NCI-H1105 treated with DMSO at 0.1 percent for 48 hours (cell line): ENCODE measurements at regions not wholly inside any gene's neighbourhood (a gene's known extent, or its start where the extent isn't known, plus 50 kb on each side); places are given as distances from the start of the nearest gene placed in this dataset.
"Not testable (repeated sequence)": the region's sequence is repeated elsewhere in the genome, so short reads cannot be mapped to it uniquely, and the experiment has no call there.

Experiments used
- DNase-seq: peaks from one replicate; lab custom pipeline; 2025; lab: John Stamatoyannopoulos, UW

DNA sequence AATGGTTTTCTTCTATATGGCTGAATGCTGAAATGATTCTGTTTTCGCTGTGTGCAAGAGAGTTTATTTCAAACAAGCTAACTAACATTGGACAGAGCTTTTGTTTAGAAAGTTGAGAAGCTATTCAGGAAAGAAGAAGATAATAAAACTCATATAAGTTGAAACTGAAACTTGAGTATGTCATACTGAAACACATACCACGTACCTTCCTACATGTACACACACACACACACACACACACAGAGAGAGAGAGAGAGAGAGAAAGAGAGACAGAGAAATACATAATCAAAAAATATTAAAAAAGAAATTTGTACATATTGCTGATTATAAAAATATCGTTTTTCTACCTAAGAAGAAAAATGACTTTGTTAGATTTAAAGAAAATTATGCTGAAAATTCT, 561.9 kb upstream of the KCND2 start:
- no peak for DNase-seq

DNA sequence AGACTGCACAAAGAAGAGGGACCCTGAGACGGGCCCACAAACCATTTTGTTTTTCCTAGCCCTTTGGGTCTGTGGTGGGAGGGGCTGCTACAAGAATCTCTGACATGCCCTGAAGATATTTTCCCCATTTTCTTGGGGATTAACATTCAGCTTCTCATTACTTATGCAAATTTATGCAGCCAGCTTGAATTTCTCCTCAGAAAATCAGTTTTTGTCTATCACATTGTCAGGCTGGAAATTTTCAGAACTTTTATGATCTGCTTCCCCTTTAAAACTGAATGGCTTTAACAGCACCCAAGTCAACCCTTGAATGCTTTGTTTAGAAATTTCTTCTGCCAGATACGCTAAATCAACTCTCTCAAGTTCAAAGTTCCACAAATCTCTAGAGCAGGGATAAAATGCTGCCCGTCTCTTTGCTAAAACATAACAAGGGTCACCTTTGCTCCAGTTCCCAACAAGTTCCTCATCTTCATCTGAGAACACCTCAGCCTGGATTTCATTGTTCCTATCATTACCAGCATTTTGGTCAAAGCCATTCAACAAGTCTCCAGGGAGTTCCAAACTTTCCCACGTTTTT, 560.0 kb upstream of the KCND2 start:
- DNase-seq: no peak

DNA sequence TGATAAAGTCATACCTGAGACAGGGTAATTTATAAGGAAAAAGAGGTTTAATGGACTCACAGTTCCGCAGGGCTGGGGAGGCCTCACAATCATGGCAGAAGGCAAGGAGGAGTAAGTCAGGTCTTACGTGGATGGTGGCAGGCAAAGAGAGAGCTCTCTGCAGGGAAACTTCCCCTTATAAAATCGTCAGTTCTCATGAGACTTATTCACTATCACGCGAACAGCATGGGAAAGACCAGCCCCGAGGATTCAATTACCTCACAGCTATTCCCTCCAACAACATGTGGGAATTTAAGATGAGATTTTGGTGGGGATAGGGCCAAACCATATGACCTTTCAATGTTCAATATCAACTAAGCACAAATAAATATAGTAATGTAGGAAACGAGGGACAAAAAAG, 559.4 kb upstream of the KCND2 start:
- no peak for DNase-seq

DNA sequence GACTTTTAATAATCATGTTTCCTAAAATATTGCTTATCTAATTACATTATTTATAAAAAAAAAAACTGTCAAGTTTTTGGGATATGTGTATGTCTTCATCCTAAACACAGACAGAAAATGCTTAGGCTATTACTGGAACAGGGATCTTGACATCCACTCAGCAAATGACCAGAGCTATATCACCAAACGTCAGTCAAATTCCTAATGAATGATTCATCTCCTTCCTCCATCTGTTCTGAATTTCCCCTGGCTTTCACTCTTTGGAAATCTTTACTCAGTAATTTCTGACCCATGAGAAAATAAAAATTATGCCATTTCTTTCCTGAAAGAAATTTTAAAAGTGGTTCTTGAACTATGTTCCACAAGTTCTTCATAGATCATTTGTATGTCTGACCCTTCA, 552.4 kb upstream of the KCND2 start:
- no peak for DNase-seq

DNA sequence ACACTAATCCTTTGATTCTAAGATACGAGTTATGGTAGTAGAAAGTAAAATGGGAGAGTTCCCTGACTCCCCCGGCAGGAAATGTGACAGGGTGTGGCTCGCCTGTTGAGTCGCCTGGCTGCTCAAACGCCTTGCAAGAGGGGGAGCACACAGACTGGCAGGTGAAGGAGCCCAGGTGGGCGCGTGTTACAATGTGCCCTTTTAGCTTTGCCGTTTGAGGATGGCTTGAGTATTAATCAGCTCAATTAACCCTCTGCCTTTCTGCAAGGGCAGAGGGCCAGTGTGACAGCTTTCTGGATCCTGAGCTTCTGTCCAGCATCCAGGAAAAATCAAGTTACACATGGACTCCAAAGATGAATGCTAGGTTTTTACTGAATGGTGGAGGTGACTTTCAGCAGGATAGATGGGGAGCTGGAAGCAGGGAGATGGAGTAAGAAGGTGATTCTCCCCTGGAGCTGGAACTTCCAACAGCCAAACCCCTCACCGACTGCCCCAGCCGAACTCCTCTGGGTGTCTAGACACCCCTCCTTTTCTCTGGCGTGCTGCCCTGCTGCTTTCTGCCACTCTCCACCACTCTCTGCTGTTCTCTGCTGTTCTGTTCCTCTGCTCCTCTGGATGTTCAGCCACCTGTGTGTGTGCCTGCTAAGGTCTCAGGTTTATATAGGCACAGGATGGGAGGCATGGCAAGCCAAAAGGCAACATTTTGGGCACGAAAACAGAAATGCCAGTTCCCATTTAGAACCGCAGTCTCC, 548.8 kb upstream of the KCND2 start:
- no peak for DNase-seq

DNA sequence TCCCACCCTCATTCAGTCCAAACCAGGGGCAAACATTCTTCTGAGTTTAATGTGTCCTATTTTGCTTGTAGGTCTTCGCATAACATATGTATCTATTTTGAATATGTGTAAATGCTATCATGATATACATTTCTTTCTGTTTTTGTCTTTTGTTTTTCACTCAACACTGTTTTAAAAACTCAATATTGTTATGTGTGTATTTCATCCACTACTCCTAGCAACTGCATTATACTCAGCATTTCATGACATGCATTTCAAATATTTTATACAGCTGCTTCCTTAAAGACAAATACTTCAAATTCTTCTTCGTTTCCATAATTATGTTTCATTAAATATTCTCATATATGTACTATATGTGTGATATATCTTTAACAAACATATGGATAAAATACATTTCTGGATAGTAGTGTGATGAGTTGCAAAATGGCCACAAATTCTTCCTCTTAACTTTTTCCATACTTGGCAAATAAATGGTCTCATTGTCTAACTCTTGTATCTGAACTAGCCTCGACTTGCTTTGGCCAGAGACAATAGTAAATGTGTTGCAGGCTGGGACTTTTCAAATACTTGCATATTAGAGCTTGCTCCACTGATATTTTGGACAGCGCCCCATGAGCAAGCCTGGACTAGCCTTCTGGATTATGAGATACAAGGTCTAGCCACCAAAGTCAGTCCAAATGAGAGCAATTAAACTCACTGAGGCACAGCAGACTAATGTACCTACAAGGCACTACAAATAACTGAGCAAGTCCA, 539.7 kb upstream of the KCND2 start:
- peak; percentile 44 for DNase-seq

DNA sequence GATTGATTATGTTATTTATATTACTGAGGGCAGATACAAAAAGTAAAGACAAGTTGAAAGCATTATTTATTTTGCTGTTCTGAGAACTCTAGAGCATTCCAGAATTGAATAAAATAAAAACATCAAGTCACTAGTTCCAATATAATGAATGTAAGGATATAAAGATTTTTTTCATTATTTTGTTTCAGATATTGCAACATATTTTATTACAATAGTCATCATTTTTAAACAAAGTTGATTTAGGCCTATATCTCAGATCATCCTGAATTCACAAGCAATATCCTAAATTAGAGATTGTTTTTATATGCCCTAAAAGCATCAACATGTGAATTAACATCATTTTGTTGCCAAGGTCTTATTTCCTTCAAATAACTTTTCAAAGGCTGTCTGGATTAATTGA, 535.6 kb upstream of the KCND2 start:
- no peak for DNase-seq

DNA sequence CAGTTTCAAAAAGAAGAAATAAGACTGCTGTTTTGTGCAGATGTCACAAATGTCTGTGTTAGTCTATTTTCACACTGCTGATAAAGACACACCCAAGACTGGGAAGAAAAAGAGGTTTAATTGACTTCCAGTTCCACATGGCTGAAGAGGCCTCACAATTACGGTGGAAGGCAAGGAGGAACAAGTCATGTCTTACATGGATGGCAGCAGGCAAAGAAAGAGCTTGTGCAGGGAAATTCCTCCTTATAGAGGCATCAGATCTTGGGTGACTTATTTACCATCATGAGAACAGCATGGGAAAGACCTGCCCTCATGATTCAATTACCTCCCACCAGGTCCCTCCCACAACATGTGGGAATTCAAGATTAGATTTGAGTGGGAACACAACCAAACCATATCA, 527.7 kb upstream of the KCND2 start:
- not testable (repeated sequence) for DNase-seq

DNA sequence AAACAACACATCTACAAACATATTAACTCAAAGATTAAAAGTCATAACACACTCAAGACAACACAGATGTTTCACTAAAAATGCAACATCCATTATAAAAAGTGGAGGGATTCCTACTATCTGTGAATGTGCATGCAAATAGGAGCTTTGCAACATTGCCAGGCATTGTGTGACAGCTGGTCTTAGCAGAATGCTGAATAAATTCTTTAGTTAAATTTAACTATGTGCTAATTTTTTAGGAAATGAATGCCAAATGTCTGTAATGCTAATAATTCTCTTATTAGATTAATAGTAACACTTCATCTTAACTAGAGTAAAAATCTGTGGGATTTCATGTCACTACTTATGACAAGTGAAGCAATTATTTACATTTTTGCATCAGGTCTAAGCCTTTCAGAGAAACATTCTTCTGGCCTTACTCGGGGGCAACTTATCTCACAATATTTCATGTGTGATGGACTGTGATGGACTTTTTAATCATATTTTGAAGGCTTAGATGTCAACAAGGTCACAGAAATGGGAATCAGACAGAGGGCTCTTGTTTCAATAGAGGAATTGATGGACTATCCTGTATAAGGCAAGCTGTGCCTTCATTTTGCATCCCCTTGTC, 524.6 kb upstream of the KCND2 start:
- no peak for DNase-seq

DNA sequence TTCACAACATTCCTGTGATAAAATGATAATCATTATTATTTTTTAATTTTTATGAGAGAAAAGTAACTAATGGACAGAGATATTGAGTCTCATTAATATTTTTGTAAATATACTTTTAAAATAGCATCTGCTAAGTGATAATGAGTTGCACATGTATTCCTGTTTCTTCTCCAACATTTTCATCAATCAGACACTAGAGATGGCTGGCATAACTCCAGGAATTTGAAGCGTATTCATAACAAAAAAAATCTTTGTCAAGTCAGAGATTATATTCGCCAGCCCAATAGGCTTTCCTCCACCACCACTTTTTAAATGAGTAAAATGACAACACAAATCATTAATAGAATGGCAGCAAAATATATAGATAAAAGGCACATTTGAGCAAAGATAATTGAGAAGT, 524.0 kb upstream of the KCND2 start:
- DNase-seq: no peak

DNA sequence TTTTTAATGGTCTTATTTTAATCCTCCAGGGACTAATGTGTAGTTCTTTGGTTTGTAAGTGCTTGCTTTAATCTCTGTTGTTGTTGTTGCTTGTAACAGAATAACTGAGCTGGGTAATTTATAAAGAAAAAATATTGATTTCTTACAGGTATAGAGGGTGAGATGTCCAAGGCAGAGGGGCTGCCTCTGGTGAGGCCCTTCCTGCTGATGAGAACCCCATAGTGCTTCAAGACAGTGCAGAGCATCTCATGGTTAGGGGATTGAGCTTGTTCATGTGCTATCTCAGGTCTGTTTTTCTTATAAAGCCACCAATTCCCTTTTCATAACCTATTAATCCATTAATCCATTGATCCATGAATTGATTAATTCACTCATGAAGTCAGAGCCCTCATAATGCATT, 516.3 kb upstream of the KCND2 start:
- no peak for DNase-seq

DNA sequence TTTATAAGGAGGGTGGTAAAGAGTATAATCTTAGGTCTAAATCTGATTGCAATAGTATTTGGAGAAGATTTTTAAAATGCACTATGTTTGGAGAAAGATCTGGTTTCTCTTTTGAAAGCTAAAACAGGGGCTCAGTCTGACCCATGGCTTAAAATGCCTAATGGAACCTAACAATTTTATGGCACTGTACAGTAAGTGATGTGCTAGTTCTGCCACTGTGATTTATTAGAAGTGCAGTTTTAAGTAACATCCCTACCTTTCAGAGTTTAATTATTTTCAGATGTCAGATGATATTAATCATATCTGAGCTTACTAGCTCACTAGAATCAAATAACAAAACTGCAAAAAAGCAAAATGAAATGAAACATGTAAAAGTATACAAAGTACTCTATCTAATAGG, 514.7 kb upstream of the KCND2 start:
- no peak for DNase-seq

DNA sequence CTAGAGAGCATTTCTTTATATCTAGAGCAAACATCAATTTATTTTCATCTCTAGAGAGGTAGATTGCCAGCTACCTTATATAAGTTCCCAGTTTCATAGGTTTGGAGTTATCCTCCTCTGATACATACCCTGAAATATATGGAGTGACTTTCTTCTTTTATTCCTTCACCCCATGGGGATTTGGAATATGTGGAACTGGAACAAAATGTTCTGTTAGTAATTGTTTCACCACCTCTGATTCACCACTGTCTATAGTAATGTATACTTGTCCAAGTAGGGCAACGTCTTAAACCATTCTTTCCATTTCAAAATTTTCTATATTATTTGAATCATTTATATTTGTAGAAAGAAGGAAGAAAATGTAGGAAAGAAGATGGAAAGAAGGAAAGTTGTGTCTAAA, 511.2 kb upstream of the KCND2 start:
- no peak for DNase-seq

DNA sequence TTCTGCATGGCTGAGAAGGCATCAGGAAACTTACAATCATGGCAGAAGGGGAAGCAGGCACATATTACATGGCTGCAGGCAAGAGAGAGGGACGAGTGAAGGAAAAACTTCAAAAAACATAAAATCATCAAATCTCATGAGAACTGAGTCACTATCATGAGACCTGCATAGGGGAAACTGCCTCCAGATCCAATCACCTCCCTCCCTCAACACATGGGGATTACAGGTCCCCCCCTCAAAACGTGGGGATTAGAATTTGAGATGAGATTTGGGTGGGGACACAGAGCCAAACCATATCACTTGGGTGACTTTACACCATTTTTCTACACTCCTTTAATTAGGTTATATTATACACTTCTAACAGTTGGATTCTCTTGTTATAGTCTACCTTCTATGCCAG, 490.7 kb upstream of the KCND2 start:
- DNase-seq: no peak

DNA sequence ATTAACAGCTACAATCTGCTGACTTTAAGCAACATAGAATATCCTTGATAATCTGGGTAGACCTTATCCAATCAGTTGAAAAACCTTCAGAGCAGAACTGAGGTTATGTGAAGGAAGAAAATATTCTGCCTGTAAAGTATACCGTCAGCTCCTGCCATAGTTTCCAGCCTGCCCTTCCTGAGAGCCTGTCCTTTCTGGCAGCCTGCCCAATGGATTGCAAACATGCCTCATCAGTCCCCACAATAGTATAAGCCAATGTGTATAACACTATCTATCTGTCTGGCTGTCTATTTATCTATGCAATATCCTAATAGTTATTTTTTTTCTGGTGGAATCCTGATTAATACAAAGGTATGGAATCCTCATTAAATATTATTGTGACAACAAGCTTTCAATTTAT, 489.2 kb upstream of the KCND2 start:
- DNase-seq: peak; percentile 55

DNA sequence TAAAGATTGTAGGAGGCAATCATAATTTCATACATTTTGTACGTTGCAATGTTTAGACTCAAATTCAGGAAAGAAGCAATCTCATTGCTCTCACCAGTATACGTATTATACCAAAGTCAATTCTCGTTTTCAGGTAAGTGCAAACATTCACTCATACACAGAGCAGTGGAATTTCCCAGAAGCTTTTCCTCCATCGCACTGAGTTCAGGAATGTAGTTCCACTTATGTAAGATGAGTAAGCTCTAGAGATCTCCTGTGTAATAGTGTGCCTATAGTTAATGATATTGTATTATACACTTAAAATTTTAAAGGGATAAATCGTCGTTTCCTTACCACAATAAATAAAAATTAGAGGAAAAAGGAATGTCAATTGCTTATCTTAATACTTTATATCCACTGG, 470.8 kb upstream of the KCND2 start:
- DNase-seq: no peak

DNA sequence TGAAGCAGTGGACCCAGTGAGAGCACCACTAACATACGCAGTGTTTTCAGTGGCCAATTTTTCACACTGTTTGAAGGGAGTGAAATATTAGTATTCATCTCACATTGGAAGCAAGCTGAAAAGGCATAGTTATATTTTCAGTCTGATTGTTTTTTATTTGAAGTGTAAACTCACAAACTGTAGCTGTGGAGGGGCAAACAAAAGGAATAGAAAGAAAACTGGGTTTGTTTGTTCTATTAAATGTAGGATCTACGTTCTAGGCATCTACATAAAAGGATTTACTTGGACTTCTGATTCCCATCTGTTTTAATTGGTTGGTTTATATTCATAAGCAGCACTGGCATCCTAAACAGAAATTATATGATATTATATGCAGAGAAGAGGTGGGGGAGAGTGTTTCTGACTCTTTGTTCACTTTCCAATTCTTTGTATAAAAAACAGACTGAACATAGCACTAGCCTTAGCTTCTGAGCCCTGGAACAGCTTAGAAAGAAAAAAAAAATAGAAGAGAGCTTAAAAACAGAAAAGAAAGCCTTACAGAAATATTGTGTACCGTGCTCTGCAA, 447.8 kb upstream of the KCND2 start:
- no peak for DNase-seq

DNA sequence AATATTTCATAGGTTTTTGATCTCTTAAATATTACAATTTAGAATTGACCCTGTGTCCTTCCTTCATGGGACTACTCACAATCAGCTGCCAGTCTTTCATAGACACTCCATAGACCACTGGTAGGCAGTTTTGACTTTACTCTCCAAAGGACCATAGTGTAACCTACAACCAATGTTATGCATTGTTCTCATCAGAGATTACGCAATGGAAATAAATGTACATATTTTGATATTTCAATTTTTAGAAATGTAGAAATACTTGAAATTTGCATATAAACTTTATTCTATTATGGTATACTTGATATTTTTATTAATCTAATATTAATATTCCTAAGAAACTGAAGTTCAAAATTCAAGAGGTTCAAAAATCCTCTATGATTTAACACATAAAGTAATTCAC, 446.4 kb upstream of the KCND2 start:
- no peak for DNase-seq

DNA sequence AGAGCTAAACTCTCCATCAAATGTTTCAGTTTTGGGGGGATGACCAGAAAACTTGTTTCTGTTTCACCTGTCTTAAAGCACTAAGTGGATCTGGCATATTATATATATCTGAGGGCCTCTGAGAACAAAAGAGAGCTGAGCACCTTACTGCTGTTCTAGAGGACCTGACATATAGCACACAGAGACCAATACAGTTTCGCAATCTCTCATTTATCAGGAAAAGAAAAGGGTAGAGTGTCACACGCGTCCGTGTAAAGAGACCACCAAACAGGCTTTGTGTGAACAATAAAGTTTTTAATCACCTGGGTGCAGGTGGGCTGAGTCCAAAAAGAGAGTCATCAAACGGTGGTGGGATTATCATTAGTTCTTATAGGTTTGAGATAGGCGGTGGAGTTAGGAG, 434.5 kb upstream of the KCND2 start:
- DNase-seq: no peak

DNA sequence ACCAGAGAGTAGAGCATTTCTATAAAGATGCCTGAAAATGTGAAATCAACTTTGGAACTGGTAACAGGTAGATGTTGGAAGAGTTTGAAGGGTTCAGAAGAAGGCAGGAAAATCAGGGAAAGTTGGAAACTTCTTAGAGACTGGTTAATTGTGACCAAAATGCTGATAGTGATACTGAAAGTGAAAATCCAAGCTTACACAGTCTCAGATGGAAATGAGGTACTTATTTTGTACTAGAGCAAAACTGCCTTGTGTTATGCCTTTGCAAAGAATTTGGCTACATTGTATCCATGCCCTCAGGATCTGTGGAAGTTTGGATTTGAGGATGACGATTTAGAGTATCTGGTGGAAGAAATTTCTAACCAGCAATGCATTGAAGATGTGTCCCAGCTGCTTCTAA, 430.6 kb upstream of the KCND2 start:
- no peak for DNase-seq

DNA sequence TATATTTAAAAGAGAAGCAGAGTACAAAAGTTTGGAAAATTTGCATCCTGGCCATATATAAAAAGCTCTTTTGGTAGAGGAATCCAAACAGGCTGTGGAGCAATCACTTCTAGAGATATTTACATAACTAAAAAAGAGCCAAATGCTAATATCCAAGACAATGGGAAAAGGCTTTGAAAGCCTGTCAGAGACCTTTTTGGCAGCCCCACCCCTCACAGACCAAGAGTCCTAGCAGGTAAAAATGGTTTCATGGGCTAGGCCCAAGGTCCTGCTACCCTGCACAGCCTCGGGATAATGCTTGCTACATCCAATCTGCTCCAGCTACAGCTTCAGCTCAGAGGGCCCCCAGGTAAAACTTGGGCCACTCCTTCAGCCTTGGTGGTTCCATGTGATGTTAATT, 430.2 kb upstream of the KCND2 start:
- no peak for DNase-seq

DNA sequence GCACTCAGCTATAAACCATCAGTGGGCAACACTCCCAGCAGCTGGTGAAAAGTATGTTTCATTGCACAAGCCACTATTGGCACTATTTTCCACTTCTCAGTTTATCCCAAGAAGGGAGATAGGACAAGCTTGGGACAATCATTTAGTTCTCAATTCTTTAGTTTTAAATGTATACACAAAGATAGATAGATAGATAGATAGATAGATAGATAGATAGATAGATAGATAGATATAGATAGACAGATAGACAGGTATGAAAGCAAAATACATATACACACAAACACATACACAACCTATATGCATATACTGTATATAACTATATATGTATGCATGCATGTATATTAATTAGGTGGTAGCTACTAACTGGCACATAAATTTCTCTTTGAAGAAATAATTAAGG, 411.6 kb upstream of the KCND2 start:
- DNase-seq: no peak

DNA sequence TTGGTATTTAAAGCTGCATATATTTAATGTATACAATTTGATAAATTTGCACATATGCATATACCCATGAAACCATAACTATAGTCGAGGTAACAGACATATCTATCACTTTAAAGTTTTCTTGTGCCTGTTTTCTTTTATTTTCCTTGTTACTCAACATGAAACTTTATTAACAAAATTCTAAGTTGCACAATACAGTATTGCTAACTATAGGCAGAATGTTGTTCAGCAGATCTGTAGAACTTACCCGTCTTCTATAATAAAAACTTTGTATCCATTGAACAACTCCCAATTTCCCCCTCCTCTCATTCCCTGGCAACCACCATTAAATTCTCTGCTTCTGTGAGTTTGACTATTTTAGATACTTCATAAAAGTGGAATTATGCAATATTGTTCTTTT, 404.6 kb upstream of the KCND2 start:
- DNase-seq: no peak
